HG02852 (cell line): ENCODE measurements at regions not wholly inside any gene's neighbourhood (a gene's known extent, or its start where the extent isn't known, plus 50 kb on each side); places are given as distances from the start of the nearest gene placed in this dataset.
"Not testable (repeated sequence)": the region's sequence is repeated elsewhere in the genome, so short reads cannot be mapped to it uniquely, and the experiment has no call there.

Experiments
- ATAC-seq: cut with Tn5 transposase; IDR thresholded peaks from one replicate; pipeline ENCODE4 v1.9.1; 2021; ENCODE audit warnings: mild to moderate bottlenecking, moderate library complexity; ENCODE audit not compliant: unreplicated experiment

DNA sequence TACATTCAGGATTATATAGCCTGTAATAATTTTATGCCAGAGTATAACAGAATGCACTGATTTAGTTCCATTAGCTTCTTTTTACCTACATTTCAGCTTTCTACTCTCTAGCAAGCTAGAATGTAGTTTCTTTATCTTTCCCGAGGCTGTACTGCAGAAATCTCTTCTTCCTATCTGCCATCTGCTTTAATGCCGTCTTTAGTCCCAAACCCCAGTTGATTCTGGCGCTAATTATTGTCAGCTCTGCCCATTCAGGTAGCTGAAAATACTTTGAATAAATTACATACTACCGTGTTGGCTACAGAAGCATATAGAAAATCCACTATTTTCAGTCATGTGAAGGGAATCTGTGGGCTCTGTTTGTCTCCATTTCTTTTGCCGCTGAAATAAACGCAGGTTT is 706.7 kb downstream of the NTRK3 start:
- ATAC-seq: no peak

DNA sequence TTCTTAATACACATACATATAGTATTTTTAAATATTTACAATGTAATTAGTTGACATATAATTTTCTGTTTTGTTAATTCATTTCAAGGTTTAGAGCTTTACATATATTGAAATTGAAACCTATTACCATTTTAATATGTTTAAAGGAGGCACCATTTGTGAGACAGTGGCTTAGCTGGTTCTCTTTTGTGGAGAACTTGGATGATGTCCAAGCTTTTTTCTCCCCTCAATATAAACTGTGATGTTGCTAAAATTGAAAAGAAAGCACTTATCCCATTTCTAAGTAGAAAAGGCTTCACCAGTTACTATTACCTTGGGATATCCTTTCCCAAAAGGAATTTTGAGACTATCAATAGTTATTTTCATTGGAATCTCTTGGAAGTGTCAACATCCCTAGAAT is 707.2 kb downstream of the NTRK3 start:
- ATAC-seq: no peak

- not testable (repeated sequence) for ATAC-seq
Observed at GRCh38 chr15:87548590-87548989, 707.9 kb downstream of the NTRK3 start.

DNA sequence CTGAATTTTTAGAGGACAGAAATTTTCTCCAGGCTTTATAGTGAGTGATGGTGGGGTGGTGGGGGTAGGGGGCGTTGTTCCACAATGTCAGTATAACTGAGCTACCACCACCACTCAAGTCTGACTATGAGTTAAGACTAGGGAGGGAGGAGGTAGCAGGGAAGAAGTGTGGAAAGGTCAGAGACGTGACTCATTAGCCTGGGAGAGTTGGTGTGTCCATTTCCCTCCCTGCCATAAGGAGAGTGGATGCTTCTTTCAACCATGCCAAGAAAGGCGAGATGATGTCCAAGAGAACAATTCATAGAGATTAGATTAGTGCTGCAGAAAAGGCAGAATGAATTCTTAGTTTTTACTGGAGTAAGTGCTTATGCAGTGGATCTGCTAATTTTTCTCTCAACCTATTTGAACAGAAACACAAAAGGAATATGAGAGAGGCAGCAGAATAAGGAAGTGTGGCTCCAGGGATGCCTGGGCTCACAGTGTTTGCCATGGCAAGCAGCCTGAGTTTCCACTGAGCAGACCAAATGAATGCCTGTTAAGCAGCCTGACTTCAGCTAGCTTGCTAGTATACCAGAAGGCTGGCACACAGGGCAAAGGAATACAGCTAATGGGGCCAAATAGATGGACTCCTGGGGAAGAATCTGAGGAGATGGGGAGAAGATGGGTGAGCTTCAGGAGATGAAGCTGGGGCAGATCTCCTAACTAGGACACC is 708.9 kb downstream of the NTRK3 start:
- no peak for ATAC-seq

DNA sequence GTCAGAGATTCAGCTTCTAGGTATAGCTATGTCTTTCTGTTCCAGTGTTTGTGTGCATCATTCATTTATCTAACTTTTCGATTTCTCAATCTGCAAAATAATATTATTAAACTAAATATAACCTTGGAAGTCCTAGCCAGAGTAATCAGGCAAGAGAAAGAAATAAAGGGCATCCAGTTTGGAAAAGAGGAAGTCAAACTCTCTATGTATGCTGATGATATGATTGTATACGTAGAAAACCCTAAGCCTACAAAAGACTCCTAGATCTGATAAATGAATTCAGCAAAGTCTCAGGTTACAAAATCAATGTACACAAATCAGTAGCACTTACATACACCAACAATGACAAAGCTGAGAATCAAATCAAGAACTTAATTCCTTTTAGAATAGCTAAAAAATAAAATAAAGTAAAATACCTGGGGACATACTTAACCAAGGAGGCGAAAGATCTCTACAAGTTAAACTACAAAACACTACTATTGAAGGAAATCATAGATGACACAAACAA is 718.2 kb downstream of the NTRK3 start:
- ATAC-seq: no peak

DNA sequence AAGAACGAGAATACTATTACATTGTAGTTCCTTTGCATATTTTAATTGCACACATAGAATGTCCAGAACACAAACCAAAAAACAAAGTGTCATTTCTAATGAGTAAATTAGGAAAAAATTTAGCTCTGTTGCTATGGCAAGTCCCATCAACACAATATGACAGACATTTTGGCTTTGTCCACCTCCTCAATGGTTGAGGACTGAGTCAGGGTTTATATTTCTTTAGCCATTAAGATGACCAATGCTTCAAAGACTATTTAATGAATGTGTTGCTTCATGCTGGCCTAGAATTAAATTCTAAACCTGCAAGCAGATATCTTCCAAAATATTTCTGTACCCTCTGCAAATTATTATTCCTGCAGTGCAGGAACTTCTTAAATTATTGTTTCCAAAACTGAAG is 719.2 kb downstream of the NTRK3 start:
- ATAC-seq: no peak

DNA sequence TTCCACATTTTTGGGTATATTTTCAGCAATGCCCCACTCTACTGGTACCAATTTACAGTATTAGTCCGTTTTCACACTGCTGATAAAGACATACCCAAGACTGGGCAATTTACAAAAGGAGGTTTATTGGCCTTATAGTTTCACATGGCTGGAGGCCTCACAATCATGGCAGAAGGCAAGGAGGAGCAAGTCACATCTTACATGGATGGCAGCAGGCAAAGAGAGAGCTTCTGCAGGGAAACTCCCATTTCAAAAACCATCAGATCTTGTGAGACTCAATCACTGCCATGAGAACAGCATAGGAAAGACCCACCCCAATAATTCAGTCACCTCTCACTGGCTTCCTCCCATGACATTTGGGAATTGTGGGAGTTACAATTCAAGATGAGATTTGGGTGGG is 722.9 kb downstream of the NTRK3 start:
- not testable (repeated sequence) for ATAC-seq

DNA sequence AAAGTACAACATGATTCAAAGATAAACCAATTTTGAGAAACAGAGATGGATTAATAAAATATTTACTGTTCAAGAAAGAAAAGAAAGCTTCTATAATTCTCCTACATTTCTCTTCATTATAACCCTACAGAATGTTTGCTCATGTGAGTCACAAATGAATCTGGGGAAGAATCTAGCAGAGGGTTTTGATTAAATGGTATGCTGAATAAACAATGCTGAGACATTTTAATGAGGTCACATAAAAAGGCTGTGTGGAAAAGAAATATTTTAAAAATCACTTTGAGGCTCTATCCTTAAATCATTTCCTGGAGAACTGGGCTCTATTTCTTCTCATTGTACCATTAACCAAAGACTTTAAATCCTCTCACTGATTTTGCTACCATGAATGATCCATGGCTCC is 727.7 kb downstream of the NTRK3 start:
- ATAC-seq: no peak

GRCh38 chr15:87527875-87528274 is 728.7 kb downstream of the NTRK3 start:
- no peak for ATAC-seq

DNA sequence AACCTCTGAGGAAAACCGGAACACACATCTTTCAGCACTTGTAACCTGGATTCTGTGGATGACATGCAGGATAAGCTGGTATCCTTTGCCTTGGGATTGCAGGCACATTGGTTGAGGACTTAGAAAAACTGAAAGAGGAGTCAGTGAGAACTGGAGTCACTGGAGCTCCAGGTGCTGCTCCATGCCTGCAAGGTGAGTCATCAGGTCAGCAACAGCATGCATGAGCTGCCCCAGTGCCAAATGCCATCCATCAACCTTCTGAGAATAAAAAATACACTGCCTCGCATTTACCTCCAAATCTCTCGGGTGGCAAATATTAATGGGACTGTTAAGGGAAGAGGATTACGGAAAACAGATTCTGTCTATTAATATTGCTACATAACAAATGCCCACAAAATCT is 729.1 kb downstream of the NTRK3 start:
- ATAC-seq: no peak

DNA sequence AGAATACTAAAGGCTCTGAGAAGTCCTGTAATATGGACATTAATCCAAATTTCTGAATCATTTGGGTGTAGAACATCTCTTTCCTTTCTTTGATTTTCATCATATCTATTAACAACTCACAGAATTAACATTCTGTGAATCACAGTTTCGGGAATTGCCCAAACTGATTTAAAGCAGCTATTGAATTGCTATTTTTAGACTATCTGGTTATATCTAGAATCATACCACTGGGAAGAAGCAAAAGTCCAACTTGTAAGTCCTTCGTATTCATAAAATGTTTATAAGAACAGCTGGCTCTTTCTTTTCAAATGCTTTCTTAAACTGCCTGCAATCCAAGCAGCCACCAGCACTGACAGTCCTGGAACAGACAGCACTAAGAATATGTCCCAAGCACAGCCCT is 733.0 kb downstream of the NTRK3 start:
- ATAC-seq: no peak

GRCh38 chr15:87522997-87523396 is 733.5 kb downstream of the NTRK3 start:
- no peak for ATAC-seq

DNA sequence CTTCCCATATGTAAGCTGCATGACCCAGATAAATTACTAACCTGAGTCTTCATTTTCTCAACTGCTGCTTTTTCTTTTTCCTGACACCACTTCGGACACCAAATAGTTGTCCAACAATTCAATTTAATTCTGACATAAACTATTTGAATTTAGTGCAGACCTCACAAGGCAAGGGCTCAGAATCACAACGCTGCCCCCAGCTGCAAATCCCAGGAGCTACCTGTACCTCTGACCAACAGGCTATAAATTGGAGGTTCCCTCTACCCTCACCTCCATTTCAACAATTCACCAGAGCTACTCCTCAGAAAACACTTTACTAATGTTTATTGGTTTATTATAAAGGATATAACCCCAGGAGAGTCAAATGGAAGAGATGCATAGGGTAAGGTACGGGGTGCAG is 737.6 kb downstream of the NTRK3 start:
- ATAC-seq: no peak

DNA sequence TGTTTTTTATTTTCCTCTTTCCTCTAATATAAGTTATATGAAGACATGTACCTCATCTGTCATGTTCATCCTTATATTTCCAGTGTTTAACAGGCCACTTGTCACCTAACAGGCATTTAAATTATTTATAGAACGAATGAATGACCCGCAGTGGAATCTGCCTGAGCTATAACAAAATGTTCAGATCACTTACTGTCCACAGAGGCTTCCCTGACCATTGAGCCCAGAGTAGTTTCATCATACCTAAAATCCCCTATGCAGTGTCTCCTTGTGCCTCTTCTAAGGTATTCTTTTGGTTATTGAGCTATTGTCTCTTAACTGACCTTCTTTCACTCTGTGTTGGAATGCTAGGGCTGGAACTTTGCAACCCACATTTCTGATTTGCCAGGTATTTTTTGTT is 748.5 kb downstream of the NTRK3 start:
- ATAC-seq: no peak

DNA sequence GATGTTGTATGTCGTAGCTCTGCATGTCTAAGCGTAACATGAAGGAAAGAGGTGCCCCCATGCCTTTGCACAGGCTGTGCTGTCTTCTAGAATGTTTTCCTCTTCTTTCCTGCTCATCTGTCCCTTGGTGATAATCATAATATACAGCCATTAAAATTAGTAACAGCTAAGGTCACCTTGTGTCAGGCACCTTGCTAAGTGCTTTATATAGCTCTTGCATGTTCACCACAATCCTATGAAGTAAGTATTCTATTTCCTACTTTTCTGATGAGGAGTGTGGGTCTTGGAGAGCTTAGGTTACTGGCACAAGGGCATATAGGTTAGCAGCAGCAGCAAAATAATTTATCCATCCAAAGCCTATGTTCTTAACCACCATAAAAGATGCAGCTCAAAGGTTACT is 754.4 kb downstream of the NTRK3 start:
- no peak for ATAC-seq

GRCh38 chr15:87500240-87500639 is 756.3 kb downstream of the NTRK3 start:
- ATAC-seq: no peak

GRCh38 chr15:87498560-87498959 is 758.0 kb downstream of the NTRK3 start:
- ATAC-seq: no peak

DNA sequence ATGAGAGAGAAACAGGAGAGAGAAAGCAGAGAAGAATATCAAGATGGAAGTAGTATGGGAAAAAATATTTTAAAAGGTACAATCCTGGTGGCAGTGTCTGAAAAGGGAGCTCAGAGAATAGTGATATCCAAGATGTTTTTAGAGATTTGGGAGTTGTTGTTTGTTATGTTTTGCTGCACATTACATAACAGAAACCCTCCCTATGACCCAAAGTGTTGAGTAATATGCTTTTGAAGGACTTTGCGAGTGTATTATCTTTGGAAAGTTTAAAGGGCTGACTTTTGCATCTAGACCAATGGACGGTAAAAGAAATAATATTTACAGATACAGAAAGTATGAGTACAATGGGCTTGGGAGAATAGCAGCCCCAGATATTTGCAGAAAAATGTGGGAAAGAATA is 759.7 kb downstream of the NTRK3 start:
- ATAC-seq: no peak

DNA sequence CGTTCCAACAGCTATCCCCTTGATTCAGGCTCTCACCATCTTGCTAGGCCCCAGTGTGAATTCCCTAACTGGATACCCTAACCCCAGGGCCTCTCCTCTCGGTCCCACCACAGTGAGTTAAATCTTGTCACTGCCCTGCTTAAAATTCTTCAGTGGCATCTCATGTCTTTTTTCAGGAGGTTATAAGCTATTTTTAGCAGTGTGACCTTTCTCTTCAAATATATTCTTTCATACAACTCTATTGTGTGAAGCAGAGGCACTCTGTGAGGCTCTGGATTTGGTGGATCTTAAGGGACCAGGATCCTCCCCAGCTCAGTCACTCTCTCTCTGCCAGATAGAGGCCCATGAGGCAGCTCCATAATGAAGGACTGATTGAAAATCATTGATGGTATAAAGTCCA is 760.4 kb downstream of the NTRK3 start:
- no peak for ATAC-seq

DNA sequence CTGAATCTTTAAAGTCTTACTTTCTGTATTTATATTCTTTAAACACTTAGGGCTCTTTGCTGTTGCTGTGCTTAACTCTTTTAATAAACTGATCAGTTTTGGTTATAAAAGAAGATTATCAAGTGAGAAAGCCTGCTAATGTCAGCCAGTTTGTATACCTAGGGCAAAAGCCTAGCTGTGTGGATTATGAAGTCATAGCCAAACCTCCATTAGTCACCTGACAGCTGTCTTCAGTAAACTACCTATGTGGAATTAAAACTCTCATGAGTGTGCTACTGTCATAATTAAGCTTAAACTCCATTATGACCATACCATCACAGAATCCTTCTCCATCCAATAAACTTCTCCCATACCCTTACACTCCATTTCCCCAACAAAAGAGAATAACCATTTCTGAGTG is 762.7 kb downstream of the NTRK3 start:
- no peak for ATAC-seq

DNA sequence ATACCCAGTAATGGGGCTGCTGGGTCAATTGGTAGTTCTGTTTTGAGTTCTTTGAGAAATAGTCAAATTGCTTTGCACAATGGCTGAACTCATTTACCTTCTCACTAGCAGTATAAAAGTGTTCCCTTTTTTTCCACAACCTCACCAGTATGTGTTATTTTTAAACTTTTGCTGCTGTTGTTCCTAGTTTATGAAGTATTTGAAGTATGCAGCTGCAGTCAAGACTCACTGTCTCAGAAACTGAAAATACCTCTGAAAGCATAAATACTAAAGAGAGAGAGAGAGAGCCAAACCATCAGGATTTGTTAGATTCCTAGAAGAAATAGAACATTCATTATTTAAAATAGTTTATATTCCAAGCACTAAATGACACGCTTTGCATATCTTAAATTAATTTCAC is 764.2 kb downstream of the NTRK3 start:
- ATAC-seq: no peak

DNA sequence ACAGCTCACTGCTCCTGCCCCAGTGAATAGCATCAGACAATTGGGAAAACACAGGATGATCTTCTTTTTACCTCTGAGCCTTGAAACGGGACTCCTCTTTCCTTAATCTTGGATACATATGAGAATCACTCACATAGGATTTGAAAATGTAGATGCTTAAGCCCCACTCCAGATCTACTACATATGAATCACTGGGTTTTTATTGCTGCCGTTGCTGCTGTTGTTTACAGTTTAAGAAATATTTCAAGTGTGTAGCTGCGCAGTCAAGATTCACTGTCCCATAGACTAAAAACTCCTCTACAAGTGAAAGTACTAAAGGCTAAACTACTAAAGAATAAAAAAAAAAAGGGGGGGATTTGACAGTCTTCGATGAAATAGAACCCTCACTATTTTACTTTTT is 765.9 kb downstream of the NTRK3 start:
- ATAC-seq: no peak
